ENCODE measurements at regions not wholly inside any gene's neighbourhood (a gene's known extent, or its start where the extent isn't known, plus 50 kb on each side); places are given as distances from the start of the nearest gene placed in this dataset.
"Not testable (repeated sequence)": the region's sequence is repeated elsewhere in the genome, so short reads cannot be mapped to it uniquely, and the experiment has no call there.

DNA sequence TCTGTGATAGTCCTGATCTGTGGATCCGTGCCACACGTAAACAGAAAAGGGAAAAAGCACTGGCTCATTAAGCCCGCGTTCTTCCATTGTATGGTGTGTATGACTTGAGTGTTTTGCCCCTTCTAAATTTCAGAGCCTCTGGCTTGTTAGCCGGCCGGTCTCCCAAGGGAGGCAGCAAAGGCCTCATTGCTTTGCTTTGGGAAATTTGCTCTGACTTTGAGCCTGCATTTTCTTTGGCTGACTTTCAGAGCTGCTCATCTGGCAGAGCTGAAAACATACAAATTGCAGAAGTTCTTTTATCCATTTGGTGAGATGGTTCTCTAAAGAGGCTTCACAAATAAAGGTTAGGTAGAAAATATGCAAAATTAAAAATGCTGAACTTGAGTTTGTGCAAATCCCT, 123.0 kb downstream of the UTRN start:
- Histone ChIP-seq H3K9ac (ENCODE audit: insufficient read length, low read depth) (no peak overlapping the region), H3K36me3 (ENCODE audit: insufficient read depth, insufficient read length, low read length) (no peaks in the 10 kb centered on the region), H3K4me3 (ENCODE audit: insufficient read length, low read depth) (no peak overlapping the region), H3K27me3 (ENCODE audit: insufficient read depth, insufficient read length) (no peaks in the 10 kb centered on the region), H3K9me3 (ENCODE audit: insufficient read depth, low read length) (no peaks in the 10 kb centered on the region), H3K4me1 (ENCODE audit: insufficient read depth, insufficient read length) (no peaks in the 10 kb centered on the region)
- no peak for DNase-seq (ENCODE audit: low read depth, low spot score)
- TF ChIP-seq YY1 (IDR thresholded peaks at IDR 0.05; ENCODE audit: insufficient read depth, insufficient read length) (no peak), ZNF274 (IDR thresholded peaks at IDR 0.05; ENCODE audit: low read depth, low read length) (no peak), SUZ12 (IDR thresholded peaks at IDR 0.05; ENCODE audit: extremely low read depth, insufficient read depth, insufficient read length) (no peak)

DNA sequence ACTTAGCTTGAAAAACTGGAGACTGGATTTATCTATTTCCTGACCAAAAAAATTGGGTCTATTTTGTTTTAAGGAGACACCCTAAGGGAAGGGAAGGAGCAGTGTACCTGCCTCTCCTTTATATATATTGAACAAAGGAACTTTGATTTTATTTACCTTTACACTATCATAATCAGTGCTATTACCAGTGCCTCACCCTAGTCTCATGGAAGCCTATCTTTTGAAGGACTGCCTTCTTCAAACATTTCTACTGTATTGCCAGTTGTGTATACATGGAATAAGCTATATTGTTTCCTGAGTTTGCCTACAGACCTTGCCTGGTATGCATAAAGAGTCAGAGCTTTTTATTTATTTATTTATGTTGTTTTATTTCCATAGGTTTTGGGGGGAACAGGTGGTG, 124.9 kb downstream of the UTRN start:
- H3K9me3 ChIP-seq (ENCODE audit: insufficient read depth, low read length): no peaks in the 10 kb centered on the region
- DNase-seq (ENCODE audit: low read depth, low spot score): no peak
- no peak for TF ChIP-seq SUZ12 (IDR thresholded peaks at IDR 0.05; ENCODE audit: extremely low read depth, insufficient read depth, insufficient read length)
- TF ChIP-seq ZNF274 (IDR thresholded peaks at IDR 0.05; ENCODE audit: low read depth, low read length): no peak
- no peak for TF ChIP-seq YY1 (IDR thresholded peaks at IDR 0.05; ENCODE audit: insufficient read depth, insufficient read length)
- no peaks in the 10 kb centered on the region for H3K27me3 ChIP-seq (ENCODE audit: insufficient read depth, insufficient read length)
- H3K4me1 ChIP-seq (ENCODE audit: insufficient read depth, insufficient read length): no peaks in the 10 kb centered on the region
- no peak overlapping the region for H3K9ac ChIP-seq (ENCODE audit: insufficient read length, low read depth)
- H3K4me3 ChIP-seq (ENCODE audit: insufficient read length, low read depth): no peak overlapping the region
- no peaks in the 10 kb centered on the region for H3K36me3 ChIP-seq (ENCODE audit: insufficient read depth, insufficient read length, low read length)

DNA sequence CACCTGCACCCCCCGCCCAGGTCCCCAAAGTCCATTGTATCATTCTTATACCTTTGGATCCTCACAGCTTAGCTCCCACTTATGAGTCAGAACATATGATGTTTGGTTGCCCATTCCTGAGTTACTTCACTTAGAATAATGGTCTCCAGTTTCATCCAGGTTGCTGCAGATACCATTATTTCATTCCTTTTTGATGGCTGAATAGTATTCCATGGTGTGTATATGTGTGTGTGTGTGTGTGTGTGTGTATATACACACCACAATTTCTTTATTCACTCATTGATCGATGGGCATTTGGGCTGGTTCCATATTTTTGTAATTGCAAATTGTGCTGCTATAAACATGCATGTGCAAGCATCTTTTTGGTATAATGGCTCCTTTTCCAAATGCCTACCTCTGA, 125.4 kb downstream of the UTRN start:
- not testable (repeated sequence) for H3K9ac ChIP-seq (ENCODE audit: insufficient read length, low read depth); DNase-seq (ENCODE audit: low read depth, low spot score); H3K9me3 ChIP-seq (ENCODE audit: insufficient read depth, low read length); H3K4me3 ChIP-seq (ENCODE audit: insufficient read length, low read depth); H3K4me1 ChIP-seq (ENCODE audit: insufficient read depth, insufficient read length); H3K27me3 ChIP-seq (ENCODE audit: insufficient read depth, insufficient read length); H3K36me3 ChIP-seq (ENCODE audit: insufficient read depth, insufficient read length, low read length)

DNA sequence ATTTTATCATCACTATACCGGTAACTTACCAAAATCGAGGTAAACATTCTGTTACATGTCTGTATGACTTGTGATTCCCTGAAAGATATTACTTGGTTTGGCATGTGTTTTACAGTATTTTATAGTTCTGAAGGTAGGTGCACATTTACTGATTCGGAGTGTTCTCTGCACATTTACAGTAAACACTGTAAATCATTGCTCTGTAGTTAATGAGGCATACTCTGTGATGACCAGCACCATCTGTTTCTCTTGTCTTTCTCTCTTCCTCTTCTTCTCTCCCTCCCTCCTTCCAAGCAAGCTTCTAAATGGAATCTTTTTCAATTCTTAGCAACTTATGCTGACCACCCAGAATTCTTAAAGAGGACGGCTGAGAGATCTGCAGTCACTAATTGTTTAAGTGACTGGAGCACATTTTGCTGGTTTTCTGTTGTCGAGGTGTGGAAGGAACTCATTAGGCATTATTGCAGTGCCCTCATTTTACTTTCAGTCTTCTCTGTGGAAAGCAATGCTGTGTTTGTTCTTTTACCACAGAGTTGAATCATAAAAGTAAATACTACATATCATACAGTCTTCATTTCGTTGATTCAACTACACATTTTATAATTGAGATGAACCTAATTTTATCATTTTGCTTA, 126.5 kb downstream of the UTRN start:
- TF ChIP-seq SUZ12 (IDR thresholded peaks at IDR 0.05; ENCODE audit: extremely low read depth, insufficient read depth, insufficient read length) (no peak), YY1 (IDR thresholded peaks at IDR 0.05; ENCODE audit: insufficient read depth, insufficient read length) (no peak), ZNF274 (IDR thresholded peaks at IDR 0.05; ENCODE audit: low read depth, low read length) (no peak)
- Histone ChIP-seq H3K9ac (ENCODE audit: insufficient read length, low read depth) (no peak overlapping the region), H3K4me1 (ENCODE audit: insufficient read depth, insufficient read length) (no peaks in the 10 kb centered on the region), H3K9me3 (ENCODE audit: insufficient read depth, low read length) (no peaks in the 10 kb centered on the region), H3K36me3 (ENCODE audit: insufficient read depth, insufficient read length, low read length) (no peaks in the 10 kb centered on the region), H3K4me3 (ENCODE audit: insufficient read length, low read depth) (no peak overlapping the region), H3K27me3 (ENCODE audit: insufficient read depth, insufficient read length) (no peaks in the 10 kb centered on the region)
- no peak for DNase-seq (ENCODE audit: low read depth, low spot score)

DNA sequence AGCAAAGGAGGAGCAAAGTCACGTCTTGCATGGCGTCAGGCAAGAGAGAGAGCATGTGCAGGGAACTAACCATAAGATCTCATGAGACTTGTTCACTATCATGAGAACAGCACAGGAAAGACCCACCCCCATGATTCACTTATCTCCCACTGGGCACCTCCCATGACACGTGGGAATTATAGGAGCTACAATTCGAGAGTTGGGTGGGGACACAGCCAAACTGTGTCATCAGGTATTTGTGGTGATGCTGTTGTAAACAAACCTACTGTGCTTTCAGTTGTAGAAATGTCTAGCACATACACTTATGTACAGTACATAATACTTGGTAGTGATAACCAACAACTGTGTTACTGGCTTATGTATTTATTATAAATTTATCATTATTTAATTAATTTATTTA, 128.3 kb downstream of the UTRN start:
- Histone ChIP-seq H3K4me3 (ENCODE audit: insufficient read length, low read depth) (no peak overlapping the region), H3K9me3 (ENCODE audit: insufficient read depth, low read length) (no peaks in the 10 kb centered on the region), H3K9ac (ENCODE audit: insufficient read length, low read depth) (no peak overlapping the region), H3K27me3 (ENCODE audit: insufficient read depth, insufficient read length) (no peaks in the 10 kb centered on the region), H3K4me1 (ENCODE audit: insufficient read depth, insufficient read length) (no peaks in the 10 kb centered on the region), H3K36me3 (ENCODE audit: insufficient read depth, insufficient read length, low read length) (no peaks in the 10 kb centered on the region)
- no peak for DNase-seq (ENCODE audit: low read depth, low spot score)
- TF ChIP-seq YY1 (IDR thresholded peaks at IDR 0.05; ENCODE audit: insufficient read depth, insufficient read length) (no peak), ZNF274 (IDR thresholded peaks at IDR 0.05; ENCODE audit: low read depth, low read length) (no peak), SUZ12 (IDR thresholded peaks at IDR 0.05; ENCODE audit: extremely low read depth, insufficient read depth, insufficient read length) (no peak)

DNA sequence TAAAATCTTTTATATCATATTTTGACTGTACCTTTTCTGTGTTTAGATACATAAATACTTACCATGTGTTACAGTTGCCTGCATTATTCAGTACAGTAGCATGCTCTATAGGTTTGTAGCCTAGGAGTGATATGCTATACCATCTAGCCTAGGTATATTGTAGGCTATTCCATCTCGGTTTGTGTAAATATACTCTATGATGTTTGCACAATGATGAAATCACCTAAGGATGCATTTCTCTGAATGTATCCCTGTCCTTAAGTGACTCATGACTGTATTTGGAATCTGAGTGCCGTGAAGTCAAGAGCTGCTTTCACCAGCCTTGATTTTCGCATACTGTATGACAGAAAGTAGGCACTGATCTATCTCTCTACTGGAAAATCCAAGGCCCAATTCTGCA, 129.9 kb downstream of the UTRN start:
- Histone ChIP-seq H3K9me3 (ENCODE audit: insufficient read depth, low read length) (no peaks in the 10 kb centered on the region), H3K4me1 (ENCODE audit: insufficient read depth, insufficient read length) (no peaks in the 10 kb centered on the region), H3K9ac (ENCODE audit: insufficient read length, low read depth) (no peak overlapping the region), H3K27me3 (ENCODE audit: insufficient read depth, insufficient read length) (no peaks in the 10 kb centered on the region), H3K4me3 (ENCODE audit: insufficient read length, low read depth) (no peak overlapping the region), H3K36me3 (ENCODE audit: insufficient read depth, insufficient read length, low read length) (no peaks in the 10 kb centered on the region)
- TF ChIP-seq SUZ12 (IDR thresholded peaks at IDR 0.05; ENCODE audit: extremely low read depth, insufficient read depth, insufficient read length) (no peak), YY1 (IDR thresholded peaks at IDR 0.05; ENCODE audit: insufficient read depth, insufficient read length) (no peak), ZNF274 (IDR thresholded peaks at IDR 0.05; ENCODE audit: low read depth, low read length) (no peak)
- DNase-seq (ENCODE audit: low read depth, low spot score): no peak

DNA sequence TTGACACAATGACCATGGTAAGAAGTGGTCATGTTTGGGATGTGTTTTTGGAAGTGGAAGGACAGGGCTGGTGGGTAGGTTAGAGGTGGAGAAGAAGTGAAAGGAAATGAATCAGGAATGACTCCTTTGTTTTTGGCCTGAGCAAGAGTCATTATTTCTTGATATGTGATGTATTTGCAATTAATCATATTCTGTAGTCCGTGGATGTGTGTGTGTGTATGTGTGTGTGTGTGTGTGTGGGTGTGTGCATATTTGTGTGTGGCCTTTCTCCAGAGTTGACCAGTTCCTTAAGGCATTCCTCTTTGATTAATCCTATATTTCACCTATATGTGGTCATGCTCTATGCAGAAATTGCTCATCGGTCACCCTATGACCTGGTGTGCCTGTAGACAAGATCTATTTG, 130.7 kb downstream of the UTRN start:
- DNase-seq (ENCODE audit: low read depth, low spot score): no peak
- Histone ChIP-seq H3K4me1 (ENCODE audit: insufficient read depth, insufficient read length) (no peaks in the 10 kb centered on the region), H3K36me3 (ENCODE audit: insufficient read depth, insufficient read length, low read length) (no peaks in the 10 kb centered on the region), H3K9me3 (ENCODE audit: insufficient read depth, low read length) (no peaks in the 10 kb centered on the region), H3K9ac (ENCODE audit: insufficient read length, low read depth) (no peak overlapping the region), H3K4me3 (ENCODE audit: insufficient read length, low read depth) (no peak overlapping the region), H3K27me3 (ENCODE audit: insufficient read depth, insufficient read length) (no peaks in the 10 kb centered on the region)
- TF ChIP-seq SUZ12 (IDR thresholded peaks at IDR 0.05; ENCODE audit: extremely low read depth, insufficient read depth, insufficient read length) (no peak), ZNF274 (IDR thresholded peaks at IDR 0.05; ENCODE audit: low read depth, low read length) (no peak), YY1 (IDR thresholded peaks at IDR 0.05; ENCODE audit: insufficient read depth, insufficient read length) (no peak)

DNA sequence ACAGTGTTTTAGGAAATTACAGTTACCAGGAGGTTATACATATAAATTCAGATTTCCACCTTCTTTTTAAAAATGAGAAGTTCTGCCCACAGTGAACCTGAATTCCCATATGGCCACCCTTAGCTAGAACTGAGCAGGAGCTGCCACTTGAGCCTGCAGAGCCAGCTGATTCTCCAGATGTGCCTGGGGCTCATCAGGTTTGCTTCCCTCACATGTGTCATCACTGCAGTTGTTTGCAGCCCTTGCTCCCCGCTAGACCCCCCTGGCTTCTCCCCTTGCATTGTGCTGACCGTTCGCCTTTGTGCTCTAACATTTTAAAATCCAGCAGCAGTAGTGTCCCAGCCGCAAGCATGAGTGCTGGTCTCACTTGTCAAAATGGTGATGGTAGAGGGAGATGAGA, 131.1 kb downstream of the UTRN start:
- Histone ChIP-seq H3K4me3 (ENCODE audit: insufficient read length, low read depth) (no peak overlapping the region), H3K27me3 (ENCODE audit: insufficient read depth, insufficient read length) (no peaks in the 10 kb centered on the region), H3K36me3 (ENCODE audit: insufficient read depth, insufficient read length, low read length) (no peaks in the 10 kb centered on the region), H3K4me1 (ENCODE audit: insufficient read depth, insufficient read length) (no peaks in the 10 kb centered on the region), H3K9me3 (ENCODE audit: insufficient read depth, low read length) (no peaks in the 10 kb centered on the region), H3K9ac (ENCODE audit: insufficient read length, low read depth) (no peak overlapping the region)
- DNase-seq (ENCODE audit: low read depth, low spot score): no peak
- TF ChIP-seq ZNF274 (IDR thresholded peaks at IDR 0.05; ENCODE audit: low read depth, low read length): no peak
- no peak for TF ChIP-seq YY1 (IDR thresholded peaks at IDR 0.05; ENCODE audit: insufficient read depth, insufficient read length)
- TF ChIP-seq SUZ12 (IDR thresholded peaks at IDR 0.05; ENCODE audit: extremely low read depth, insufficient read depth, insufficient read length): no peak

Data from NT2/D1 (cell line).